Astrocyte (in vitro differentiated cells and primary cell): ENCODE measurements at regions not wholly inside any gene's neighbourhood (a gene's known extent, or its start where the extent isn't known, plus 50 kb on each side); places are given as distances from the start of the nearest gene placed in this dataset.

Experiments
- CTCF ChIP-seq: IDR thresholded peaks from 2 replicates; pipeline ENCODE4 v1.5.1; 2011; ENCODE audit warnings: low read depth, mild to moderate bottlenecking, inconsistent platforms, low read length, moderate library complexity; ENCODE audit not compliant: insufficient read depth
- EZH2 ChIP-seq: IDR thresholded peaks from 2 replicates; pipeline ENCODE4 v1.6.1; 2012; ENCODE audit warnings: mild to moderate bottlenecking, low read length, inconsistent platforms; ENCODE audit not compliant: insufficient read depth

- TF ChIP-seq CTCF (no peak), EZH2 (no peak)
Observed at GRCh38 chr13:87356314-87356713, 314.9 kb upstream of the SLITRK5 start.
